ENCODE measurements at regions not wholly inside any gene's neighbourhood (a gene's known extent, or its start where the extent isn't known, plus 50 kb on each side); places are given as distances from the start of the nearest gene placed in this dataset.

DNA sequence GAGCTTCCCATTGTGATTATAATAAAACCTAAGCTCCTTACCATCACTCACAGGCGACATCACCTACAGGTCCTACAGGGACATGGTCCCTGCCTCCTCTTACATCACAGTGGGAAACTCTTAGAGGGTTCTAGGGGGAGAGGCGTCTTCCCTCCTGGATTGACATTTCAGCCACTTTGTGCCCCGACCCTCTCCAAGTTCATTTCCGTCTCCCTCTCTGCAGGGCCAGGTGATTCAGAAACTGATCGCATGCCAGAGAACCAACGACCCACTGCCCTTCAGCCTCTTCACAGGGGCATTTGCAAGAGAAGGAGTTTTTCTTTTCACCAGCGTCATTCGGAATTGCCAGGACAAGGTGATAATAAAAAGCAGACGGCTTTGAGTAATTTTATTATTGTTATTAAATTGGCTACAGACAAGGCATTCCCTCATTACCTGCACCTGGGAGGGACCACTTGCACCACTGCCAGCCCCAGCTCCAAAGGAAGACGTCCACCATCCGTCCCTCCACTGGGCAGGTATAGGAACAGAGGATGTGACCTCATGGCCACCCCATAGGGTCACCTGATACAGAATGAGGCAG, 85.8 kb upstream of the CUX1 start:
- TF ChIP-seq, protein P1, sequence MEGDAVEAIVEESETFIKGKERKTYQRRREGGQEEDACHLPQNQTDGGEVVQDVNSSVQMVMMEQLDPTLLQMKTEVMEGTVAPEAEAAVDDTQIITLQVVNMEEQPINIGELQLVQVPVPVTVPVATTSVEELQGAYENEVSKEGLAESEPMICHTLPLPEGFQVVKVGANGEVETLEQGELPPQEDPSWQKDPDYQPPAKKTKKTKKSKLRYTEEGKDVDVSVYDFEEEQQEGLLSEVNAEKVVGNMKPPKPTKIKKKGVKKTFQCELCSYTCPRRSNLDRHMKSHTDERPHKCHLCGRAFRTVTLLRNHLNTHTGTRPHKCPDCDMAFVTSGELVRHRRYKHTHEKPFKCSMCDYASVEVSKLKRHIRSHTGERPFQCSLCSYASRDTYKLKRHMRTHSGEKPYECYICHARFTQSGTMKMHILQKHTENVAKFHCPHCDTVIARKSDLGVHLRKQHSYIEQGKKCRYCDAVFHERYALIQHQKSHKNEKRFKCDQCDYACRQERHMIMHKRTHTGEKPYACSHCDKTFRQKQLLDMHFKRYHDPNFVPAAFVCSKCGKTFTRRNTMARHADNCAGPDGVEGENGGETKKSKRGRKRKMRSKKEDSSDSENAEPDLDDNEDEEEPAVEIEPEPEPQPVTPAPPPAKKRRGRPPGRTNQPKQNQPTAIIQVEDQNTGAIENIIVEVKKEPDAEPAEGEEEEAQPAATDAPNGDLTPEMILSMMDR (IDR thresholded peaks at IDR 0.05; ENCODE audit: insufficient read depth, missing control alignments) = no peak
- no peak for FAIRE-seq
- no peak for DNase-seq (ENCODE audit: insufficient read length, low spot score)

GRCh38 chr7:101733713-101734475, 83.5 kb upstream of the CUX1 start:
- DNase-seq (ENCODE audit: insufficient read length, low spot score) = no peak
- FAIRE-seq = no peak
- TF ChIP-seq, protein P1 (IDR thresholded peaks at IDR 0.05; ENCODE audit: insufficient read depth, missing control alignments) = no peak

DNA sequence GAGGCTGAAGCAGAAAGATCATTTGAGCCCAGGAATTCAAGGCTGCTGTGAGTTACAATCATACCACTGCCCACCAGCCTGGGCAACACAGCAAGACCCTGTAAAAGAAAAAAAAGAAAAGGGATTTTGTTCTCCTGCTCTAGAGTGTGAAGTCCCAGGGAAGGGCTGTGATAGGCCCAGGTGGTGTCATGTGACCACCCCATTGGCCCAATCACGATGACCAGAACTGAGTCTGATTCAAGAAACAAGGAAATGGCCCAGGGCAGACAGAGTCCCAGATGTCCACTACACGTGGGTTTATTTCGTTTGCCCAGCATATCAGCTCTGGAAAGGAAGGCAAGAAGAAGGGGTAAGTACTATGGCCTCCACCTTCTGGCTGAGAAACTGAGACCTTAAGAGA, 81.3 kb upstream of the CUX1 start:
- TF ChIP-seq, protein P1 (IDR thresholded peaks at IDR 0.05; ENCODE audit: insufficient read depth, missing control alignments) = no peak
- no peak for DNase-seq (ENCODE audit: insufficient read length, low spot score)

GRCh38 chr7:101739775-101740398, 77.5 kb upstream of the CUX1 start:
- FAIRE-seq (no peak), DNase-seq (ENCODE audit: insufficient read length, low spot score) (no peak)
- TF ChIP-seq, protein P1 (IDR thresholded peaks at IDR 0.05; ENCODE audit: insufficient read depth, missing control alignments) = no peak

More for the DNA sequence above, 81.3 kb upstream of the CUX1 start:
- FAIRE-seq = no peak

- TF ChIP-seq, protein P1 (IDR thresholded peaks at IDR 0.05; ENCODE audit: insufficient read depth, missing control alignments) = no peak
- DNase-seq (ENCODE audit: insufficient read length, low spot score) (no peak), FAIRE-seq (no peak)
Measured at GRCh38 chr7:101740981-101741725, 76.3 kb upstream of the CUX1 start.

DNA sequence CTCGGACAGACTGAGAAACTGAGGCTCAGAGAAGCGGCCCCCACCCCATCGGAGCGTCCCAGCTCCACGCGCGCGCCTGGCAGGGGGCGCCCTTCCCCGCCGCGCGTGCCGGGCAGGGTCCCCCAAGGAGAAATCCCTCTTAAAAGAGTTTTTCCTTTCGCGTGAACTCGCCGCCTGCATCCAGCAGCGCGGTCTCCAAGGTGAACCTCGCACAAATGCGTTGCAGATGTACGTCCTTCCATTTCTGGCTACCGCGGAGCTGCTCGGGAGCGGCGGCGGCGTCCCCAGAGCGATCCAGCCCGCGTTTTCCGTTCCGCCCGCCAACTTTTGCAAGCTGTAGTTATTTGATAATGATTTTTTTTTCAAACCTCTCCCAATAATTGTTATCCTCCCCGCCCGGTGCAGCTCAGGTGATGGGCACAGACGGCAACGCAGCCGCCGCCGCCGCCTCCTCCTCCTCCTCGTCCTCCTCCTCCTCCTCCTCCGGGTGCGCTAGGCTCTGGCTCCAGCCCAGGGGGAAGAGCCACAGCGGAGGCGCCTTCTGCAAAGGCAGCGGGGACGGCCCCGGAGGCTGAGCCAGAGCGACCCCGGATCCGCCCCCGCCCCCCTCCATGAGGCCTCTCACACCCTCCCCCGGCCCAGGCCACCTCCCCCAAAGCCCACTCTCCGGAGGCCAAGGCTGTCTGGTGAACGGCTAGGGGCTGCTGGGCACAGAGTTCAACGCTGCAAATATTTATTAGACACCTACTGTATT, 74.0 kb upstream of the CUX1 start:
- TF ChIP-seq, protein P1 (IDR thresholded peaks at IDR 0.05; ENCODE audit: insufficient read depth, missing control alignments) = peak; percentile 38
- DNase-seq (ENCODE audit: insufficient read length, low spot score) (peak; percentile 60), FAIRE-seq (no peak)

Measured in D721Med (cell line).